G401.6 (cell line): ENCODE measurements at regions not wholly inside any gene's neighbourhood (a gene's known extent, or its start where the extent isn't known, plus 50 kb on each side); places are given as distances from the start of the nearest gene placed in this dataset.

Source experiments
- FAIRE-seq: peaks from 2 replicates; lab custom pipeline; 2012; peaks lifted over from hg19 to GRCh38; lab: Jason Lieb, UNC

DNA sequence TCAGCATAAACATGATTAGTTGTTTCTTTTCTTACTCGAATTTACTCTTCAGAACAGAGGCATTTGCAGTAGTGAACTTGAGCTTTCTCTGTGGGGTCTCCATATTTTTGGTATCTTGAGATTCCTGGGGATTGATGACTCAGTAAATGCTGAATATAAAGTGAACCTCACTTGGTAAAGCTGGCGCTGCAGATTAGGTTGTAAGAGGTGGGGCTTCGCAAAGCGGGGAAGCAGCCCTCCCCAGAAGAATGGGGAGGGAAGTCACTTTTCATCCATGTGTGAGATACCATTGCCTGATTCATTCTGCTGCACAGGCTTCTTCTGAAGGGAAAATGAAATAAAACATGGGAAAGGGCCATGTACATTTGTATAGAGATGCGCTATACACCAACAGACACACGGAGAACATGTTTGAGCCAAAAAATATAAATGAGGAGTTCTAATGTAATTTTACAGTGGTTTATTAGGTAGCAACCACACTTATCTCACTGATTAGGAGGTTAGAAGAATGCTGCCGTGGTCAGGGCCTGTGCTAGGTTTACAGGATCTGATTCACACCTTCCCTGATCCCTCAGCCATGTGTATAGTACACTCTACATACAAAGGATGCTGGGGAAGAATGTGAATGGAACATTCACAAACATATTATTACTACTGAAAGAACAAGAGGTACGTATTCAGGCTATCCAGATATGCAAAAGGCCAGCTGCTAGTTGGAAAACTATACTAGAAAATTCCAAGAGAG, 63.5 kb downstream of the DNTTIP2 start:
- FAIRE-seq, result no peak

GRCh38 chr1:93814795-93815340, 64.1 kb downstream of the DNTTIP2 start:
- no peak for FAIRE-seq

DNA sequence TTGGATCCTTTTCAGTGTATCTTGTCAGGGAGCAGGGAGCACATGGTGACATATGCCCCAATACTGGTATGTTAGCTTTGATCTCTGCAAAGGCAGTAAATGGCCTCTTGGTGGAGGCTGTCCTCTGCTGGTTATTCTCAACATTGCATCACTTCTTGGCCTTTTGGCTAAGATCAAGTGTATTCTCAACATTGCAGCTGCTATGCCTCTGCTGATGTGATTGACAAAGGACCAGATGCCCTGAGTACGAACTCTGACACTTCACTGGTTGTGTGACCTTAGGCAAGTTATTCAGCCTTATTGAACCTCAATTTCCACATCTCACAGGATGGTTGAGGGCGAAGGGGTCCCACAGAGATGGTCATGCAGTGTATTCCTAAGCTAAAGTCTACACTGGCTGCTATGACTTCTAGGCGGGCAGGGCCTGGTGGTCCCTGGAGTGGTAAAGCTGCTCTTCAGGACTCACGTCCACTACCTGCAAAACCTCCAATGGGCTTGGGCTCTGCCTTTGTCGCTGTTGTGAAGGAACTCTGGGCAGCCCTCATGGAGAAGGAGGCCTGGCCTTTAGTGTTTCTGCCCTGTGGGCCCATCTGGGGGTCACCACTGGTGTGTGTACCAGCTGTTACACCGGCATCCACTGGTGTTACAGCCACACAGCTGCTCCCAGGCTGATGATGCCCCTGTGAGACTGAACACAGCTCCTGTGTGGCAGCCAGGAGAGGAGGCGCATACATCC, 64.8 kb downstream of the DNTTIP2 start:
- FAIRE-seq, result peak; percentile 65

DNA sequence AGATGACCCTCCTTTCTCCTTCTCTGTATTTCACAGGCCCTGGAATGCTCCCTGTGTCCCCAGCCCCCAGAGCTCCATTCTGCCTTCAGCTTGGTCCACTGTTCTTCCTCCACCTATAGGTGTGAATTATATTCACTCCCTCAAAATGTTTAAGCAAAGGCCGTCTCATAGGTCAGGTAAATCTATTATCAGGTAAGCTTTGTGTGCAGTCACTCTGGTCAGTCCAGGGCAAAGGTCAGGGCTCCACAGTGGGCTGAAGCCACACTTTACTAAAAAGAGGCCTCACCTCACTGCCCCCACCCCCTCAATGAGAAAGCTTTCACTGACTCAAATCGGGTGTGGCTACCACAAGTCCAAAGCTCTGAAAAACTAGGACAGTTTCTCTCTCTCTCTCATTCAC, 65.9 kb downstream of the DNTTIP2 start:
- no peak for FAIRE-seq

DNA sequence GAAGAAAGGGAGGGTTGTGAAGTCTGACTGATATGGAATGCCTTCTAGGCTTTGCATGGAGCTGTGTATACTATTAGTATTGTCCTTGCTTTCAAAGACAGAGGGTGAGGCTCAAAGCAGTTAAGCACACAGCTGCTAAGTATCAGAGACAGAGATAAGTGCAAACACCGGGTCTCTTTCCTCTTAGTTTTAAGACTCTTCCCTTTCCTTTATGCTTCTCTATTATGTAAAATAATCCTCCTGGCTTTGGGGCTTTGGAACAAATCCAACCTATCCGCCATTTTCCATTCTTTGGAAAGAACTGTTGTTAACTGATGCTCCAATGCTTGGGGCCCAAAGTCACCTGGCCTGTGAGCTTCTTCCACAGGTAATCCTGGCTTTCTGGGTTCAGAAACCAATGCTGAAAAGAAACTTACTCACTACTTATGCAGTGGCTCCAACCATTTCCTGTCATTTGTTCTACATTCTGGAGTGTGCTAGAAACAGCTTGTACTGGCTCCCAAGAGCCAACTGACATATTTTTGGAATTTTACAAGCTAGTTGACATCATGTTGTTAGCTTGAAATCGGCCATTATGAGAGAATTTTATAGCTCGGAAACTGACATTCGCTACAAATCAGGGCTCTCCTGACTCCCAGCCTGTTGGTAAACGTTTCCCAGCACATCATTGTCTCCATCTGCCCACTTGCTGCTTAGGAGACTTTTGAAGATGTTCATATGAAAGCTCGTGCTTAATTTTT, 67.5 kb downstream of the DNTTIP2 start:
- no peak for FAIRE-seq

GRCh38 chr1:93810316-93810715, 68.7 kb downstream of the DNTTIP2 start:
- FAIRE-seq, result no peak

GRCh38 chr1:93808871-93809270, 70.1 kb downstream of the DNTTIP2 start:
- no peak for FAIRE-seq

DNA sequence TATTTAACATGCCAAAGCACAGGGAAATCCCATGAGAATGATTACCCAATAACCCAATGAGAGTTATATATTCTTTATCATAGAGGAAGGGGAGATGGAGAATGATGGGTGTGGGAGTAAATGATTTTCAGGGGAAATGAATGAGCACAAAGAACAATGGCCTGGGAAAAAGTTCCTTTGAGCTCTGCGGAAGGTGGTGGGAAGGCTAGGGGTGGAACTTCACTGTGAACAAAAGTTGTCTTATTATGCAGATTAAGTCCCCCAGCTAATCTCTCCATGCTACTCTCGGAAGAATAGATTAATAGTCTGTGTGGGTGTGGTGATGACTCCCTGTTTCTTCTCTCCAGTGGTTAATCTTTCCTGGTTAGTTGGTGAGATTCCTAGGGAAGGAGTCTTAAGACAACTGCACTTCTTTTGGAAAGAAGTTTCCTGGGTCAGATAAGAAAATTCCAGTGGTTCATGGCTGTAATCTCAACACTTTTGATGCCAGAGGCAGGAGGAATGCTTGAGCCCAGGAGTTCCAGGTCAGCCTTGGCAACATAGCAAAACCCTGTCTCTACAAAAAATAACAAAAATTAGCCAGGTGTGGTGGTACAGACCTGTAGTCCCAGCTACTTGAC, 71.6 kb downstream of the DNTTIP2 start:
- FAIRE-seq, result no peak

GRCh38 chr1:93805027-93805610, 73.9 kb downstream of the DNTTIP2 start:
- no peak for FAIRE-seq

DNA sequence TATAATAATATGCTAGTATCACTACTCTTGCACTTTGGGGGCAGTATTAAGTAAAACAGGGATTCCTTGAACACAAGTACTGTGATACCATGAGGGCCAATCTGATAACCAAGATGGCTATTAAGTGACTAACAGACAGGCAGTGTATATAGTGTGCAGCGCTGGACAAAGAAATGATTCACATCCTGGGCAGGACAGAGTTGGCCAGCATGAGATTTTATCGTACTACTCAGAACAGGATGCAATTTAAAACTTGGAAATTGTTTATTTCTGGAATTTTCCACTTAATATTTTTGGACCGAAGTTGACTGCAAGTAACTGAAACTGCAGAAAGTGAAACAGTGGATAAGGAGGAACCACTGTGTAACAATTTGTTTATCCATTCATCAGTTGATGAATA, 74.6 kb downstream of the DNTTIP2 start:
- FAIRE-seq, result no peak

DNA sequence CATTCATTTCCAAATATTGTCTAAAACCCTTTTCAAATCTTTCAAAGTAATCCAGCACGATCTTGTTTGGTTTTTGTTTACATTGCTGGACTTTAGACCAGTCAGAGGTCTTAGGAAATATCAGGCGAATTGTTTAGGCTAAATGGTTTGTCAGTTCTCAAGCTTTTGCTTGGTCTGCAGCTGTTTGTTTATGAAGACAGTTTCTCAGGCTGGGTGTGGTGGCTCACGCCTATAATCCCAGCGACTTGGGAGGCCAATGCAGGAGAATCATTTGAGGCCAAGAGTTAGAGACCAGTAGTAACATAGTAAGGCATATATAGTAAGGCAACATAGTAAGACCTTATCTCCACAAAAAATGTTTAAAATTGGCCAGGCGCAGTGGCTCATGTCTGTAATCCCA, 77.5 kb downstream of the DNTTIP2 start:
- FAIRE-seq, result no peak

DNA sequence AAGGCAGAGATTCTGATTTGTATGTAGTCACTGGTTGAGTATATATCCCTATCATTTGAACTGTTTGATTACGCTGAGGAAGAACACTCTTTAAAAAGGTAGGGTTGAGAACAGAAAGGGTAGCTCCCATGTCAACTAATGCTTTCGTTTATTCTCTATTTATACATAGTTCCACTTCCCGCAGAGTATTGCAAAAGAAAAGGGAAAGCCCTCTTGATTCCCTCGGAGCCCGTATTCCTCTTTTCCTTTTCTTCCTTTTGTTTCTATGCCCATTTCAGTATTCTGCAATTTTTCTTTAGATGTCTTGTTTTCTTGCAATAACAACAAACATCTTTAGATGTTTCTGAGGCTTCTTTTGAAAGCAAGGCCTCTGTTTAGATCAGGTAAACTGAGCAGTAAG, 78.2 kb downstream of the DNTTIP2 start:
- FAIRE-seq, result no peak

DNA sequence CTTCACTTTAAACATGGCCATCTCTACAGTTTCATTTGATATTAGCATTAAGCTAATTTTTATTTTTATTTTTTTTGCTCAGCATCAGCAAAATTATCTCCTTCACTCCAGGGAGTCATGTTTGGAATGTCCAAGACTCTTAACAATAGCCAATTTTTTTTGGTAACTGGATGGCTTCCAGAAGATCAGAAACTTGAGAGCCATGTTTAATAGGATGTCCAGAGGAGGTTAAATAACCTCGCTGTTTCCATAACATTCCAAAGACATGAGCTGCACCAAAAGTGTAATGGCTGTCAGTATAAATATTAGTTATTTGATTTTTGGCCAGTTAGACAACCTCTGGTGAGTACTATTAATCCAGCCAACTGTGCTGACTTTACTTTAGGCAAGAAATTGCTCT, 80.7 kb downstream of the DNTTIP2 start:
- FAIRE-seq, result no peak

DNA sequence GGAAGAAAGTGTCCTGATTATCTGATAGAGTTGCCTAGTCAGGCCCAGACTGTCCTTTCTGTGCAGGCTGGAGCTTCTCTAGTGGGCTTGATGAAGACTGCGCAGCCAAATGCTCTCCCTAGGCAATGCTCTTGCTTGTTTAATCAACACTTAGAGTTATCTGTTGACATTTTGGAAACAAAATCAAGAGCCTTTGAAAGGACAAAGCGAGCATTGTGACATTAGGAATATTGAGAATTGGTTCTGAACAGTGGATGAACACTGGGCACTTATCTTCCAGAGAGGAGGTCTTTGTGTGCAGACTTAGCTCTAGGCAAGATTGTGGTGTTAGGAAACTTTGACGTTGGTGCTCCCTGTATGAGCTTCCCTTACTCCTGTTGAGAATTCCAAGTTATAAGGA, 94.5 kb downstream of the DNTTIP2 start:
- FAIRE-seq, result no peak

DNA sequence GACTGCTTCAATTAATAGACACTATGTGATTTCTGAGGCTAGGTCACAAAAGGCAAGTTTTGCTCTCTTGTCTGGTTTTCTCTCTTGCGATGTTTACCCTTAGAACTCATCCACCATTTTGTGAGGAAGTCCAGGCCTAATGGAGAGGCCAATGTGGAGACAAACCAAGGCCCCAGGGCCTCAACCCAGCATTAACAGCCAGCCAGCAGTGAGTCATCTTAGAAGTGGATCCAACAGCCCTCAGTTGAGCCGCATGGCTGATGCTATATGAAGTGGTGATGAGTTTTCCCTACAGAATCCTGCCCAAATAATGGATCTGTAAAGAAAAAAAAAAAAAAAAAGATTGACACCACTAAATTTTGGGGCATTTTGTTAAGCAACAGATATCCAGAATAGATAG, 95.1 kb downstream of the DNTTIP2 start:
- no peak for FAIRE-seq

DNA sequence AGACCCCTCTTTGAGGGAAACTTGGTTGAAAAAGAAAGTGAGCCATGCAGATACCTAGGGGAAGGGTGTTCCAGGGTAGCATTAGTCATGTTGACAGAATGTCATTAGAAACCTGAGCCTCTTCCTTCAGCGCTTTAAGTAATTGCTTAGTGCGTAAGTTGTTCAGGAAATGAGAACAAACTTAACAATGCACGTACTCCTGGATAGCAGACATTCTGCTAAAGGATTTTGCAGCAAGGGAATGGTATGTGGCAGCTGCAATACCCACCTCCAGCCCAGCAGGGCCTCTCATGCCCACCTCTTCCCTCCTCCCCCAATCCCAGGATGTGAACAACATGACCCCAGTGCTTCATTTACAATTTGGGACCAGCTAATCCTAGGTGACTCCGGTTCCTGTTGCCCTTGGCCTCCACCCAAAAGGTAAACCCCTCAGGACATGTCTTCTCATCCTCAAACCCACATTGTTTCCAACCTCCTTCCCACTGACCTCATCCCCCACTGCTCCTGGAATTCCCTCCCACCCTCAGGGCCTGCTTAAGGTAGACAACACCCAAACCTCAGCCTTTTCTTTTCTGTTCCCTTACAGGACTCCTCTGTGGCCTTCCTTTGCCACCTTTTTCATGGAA, 98.0 kb upstream of the BCAR3 start:
- no peak for FAIRE-seq

GRCh38 chr1:93778457-93778856, 96.8 kb upstream of the BCAR3 start:
- FAIRE-seq, result no peak

GRCh38 chr1:93777255-93777654, 95.6 kb upstream of the BCAR3 start:
- no peak for FAIRE-seq

- no peak for FAIRE-seq
These were observed 95.1 kb upstream of the BCAR3 start for GRCh38 chr1:93776728-93777127.

DNA sequence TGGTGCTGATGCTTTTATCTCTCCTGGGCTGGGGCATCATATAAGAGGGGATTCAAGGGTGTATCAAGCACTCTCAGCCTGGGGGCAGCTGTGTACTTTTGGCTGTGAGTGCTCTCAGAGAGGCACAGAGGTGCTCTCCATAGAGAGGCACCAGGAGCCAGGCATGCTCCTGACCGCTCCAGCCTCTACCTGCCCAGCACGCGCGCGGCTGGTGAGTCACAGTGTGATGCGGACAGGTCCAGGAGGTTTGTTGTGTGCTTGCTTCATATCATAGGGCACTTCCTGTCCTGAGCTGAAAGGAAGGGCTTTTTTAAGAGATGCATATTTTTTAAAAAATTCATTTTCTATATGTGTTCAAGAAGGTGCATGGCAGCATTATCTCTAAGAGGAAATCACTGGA, 93.6 kb upstream of the BCAR3 start:
- no peak for FAIRE-seq

DNA sequence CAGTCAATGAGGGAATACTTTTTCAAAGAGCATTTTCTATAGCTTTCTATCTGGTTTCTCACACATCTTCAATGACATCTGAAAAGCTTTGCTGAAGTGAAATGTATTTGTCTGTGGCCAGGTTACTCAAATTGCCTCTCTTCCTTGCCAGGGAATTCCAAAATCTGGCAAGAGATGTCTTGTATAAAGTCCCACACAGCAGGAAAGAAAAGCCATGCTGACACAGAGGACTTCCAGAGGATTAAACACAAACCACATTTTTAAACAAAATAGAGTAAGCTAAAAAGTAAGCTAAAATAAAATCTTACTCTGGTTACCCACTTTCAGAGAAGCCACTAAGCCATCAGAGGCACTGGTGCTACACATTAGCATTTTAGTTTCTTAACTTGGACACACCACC, 93.1 kb upstream of the BCAR3 start:
- FAIRE-seq, result no peak
